ENCODE measurements at regions not wholly inside any gene's neighbourhood (a gene's known extent, or its start where the extent isn't known, plus 50 kb on each side); places are given as distances from the start of the nearest gene placed in this dataset.

DNA sequence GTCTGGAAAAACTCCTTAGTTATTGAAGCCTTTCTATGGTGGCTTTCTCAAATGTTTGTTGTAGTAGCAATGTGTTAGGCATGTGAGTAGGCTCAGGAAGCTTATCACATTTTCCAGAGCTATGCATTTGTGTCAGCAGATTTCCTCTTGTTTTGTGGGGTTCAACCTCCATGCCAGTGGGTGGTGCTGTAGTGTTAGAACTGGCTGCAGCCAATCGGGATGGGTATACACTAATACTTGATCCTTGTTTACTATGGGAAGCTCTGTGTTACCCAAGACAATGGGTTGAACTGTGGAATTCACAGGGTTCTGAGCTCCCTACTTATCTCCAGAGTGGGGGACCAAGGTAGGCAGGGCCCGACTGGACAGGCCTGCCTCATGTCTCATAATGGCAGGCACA, 348.5 kb upstream of the ADAMTS5 start:
- Histone ChIP-seq H3K36me3 (ENCODE audit: control insufficient read depth, insufficient read depth, low read length) (no peaks in the 10 kb centered on the region), H3K4me3 (replicated peaks; ENCODE audit: low read depth, low read length) (no peak overlapping the region), H3K27me3 (replicated peaks; ENCODE audit: control insufficient read depth, insufficient read depth, low read length) (no peaks in the 10 kb centered on the region)
- DNase-seq (ENCODE audit: extremely low read depth, insufficient read length): no peak
- TF ChIP-seq, protein P1, sequence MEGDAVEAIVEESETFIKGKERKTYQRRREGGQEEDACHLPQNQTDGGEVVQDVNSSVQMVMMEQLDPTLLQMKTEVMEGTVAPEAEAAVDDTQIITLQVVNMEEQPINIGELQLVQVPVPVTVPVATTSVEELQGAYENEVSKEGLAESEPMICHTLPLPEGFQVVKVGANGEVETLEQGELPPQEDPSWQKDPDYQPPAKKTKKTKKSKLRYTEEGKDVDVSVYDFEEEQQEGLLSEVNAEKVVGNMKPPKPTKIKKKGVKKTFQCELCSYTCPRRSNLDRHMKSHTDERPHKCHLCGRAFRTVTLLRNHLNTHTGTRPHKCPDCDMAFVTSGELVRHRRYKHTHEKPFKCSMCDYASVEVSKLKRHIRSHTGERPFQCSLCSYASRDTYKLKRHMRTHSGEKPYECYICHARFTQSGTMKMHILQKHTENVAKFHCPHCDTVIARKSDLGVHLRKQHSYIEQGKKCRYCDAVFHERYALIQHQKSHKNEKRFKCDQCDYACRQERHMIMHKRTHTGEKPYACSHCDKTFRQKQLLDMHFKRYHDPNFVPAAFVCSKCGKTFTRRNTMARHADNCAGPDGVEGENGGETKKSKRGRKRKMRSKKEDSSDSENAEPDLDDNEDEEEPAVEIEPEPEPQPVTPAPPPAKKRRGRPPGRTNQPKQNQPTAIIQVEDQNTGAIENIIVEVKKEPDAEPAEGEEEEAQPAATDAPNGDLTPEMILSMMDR (IDR thresholded peaks at IDR 0.05; ENCODE audit: insufficient read depth, low read length, poor library complexity, severe bottlenecking): no peak

DNA sequence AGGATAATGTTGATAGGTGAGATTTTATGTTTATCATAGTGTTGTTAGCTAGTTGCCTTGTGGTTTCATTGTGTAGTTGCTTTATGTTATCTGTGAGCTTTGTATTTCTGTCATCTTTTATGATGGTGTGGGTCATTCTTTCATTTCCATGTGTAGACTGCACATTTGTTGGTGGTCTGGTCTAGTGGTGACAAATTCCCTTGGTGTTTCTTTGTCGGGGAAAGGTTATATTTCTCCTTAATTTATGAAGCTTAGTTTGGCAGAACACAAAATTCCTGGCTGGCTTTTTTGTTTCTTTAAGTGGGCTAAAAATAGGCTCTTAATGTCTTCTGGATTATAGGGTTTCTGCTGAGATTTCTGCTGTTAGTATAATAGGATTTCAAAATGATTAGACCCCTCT, 347.2 kb upstream of the ADAMTS5 start:
- TF ChIP-seq, protein P1 (IDR thresholded peaks at IDR 0.05; ENCODE audit: insufficient read depth, low read length, poor library complexity, severe bottlenecking): no peak
- no peaks in the 10 kb centered on the region for H3K36me3 ChIP-seq (ENCODE audit: control insufficient read depth, insufficient read depth, low read length)
- no peaks in the 10 kb centered on the region for H3K27me3 ChIP-seq (replicated peaks; ENCODE audit: control insufficient read depth, insufficient read depth, low read length)
- no peak for DNase-seq (ENCODE audit: extremely low read depth, insufficient read length)
- no peak overlapping the region for H3K4me3 ChIP-seq (replicated peaks; ENCODE audit: low read depth, low read length)

DNA sequence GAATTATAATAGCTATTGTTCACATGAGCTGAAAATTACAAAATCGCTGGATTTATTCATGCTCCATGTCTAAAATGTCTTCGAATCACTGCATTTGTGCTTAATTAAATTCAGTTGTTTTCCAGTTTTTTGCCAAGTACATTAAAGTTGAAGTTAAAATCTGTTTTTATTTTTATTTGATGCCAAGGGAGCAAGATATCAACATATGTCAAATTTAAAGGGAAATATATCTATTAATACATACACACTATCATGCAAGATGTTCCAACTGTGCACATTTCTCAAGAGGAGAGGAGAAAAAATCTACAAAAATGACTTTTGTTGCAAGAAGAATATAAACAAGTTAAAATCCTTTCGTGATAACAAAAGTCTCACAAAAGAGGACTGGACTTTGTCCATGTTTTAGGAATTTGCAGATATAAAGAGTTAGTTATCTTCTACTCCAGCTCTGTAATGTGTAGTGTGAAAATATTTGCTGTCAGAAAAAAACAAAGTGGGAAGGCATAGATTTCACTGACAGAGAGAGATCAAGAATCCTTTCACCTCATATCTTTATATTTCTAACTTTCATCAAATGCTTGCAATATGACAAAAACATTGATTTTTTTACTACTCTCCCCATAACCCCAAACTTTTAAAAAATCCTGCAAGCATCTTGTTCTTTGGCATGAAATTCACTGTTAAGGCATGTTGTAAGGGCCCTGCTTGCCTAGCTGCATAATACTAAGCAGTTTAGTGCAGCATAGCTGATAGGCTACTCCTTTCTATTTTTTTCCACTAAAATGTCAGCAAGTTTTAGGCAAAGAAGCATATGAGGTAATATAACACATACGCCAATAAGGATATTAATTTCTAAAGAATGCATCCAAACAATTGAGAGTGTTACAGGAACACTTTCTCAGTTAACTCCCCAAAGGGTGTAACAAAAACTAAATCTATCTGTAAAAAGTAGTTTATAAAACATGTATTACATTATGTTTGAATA, 340.2 kb upstream of the ADAMTS5 start:
- no peak for DNase-seq (ENCODE audit: extremely low read depth, insufficient read length)
- TF ChIP-seq, protein P1 (IDR thresholded peaks at IDR 0.05; ENCODE audit: insufficient read depth, low read length, poor library complexity, severe bottlenecking): no peak
- Histone ChIP-seq H3K27me3 (replicated peaks; ENCODE audit: control insufficient read depth, insufficient read depth, low read length) (no peaks in the 10 kb centered on the region), H3K36me3 (ENCODE audit: control insufficient read depth, insufficient read depth, low read length) (no peaks in the 10 kb centered on the region), H3K4me3 (replicated peaks; ENCODE audit: low read depth, low read length) (no peak overlapping the region)

DNA sequence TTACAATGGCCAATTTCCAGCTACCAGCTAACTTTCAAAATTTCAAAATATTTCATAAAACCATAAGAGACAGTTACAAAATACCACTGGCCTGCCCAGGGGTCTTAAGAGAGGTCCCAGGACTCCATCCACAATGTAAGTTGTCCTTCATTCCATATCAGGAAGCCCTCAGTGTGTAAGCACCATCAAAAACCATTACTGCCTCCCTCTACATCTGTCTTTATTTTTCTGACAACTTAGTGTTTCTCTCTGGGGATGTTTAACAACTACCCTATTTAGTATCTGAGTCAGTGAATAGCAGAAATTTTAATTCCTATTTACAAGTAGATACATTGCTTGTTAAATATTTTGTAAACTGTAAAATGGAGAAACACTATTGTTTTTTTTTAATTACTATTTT, 339.3 kb upstream of the ADAMTS5 start:
- Histone ChIP-seq H3K4me3 (replicated peaks; ENCODE audit: low read depth, low read length) (no peak overlapping the region), H3K36me3 (ENCODE audit: control insufficient read depth, insufficient read depth, low read length) (no peaks in the 10 kb centered on the region), H3K27me3 (replicated peaks; ENCODE audit: control insufficient read depth, insufficient read depth, low read length) (no peaks in the 10 kb centered on the region)
- no peak for DNase-seq (ENCODE audit: extremely low read depth, insufficient read length)
- TF ChIP-seq, protein P1 (IDR thresholded peaks at IDR 0.05; ENCODE audit: insufficient read depth, low read length, poor library complexity, severe bottlenecking): no peak

DNA sequence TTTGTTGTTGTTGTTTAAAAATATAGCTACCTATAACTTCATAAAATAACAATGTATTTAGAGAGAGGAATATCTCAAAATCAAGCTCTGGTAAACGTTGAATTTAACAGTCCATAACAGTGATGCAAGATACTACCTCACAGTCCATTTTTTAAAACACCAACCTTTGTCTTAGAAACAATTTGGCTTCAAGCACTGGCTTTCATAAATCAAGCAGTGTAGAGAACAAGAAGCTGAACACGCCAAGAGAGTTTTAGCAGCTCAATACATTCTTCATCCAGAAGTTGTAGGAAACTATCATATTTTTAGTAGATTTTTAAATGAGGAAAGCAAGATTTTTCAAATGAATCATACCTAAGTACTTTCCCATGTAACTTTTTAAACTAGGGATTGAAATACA, 334.3 kb upstream of the ADAMTS5 start:
- H3K4me3 ChIP-seq (replicated peaks; ENCODE audit: low read depth, low read length): no peak overlapping the region
- TF ChIP-seq, protein P1 (IDR thresholded peaks at IDR 0.05; ENCODE audit: insufficient read depth, low read length, poor library complexity, severe bottlenecking): no peak
- H3K27me3 ChIP-seq (replicated peaks; ENCODE audit: control insufficient read depth, insufficient read depth, low read length): no peaks in the 10 kb centered on the region
- DNase-seq (ENCODE audit: extremely low read depth, insufficient read length): no peak
- H3K36me3 ChIP-seq (ENCODE audit: control insufficient read depth, insufficient read depth, low read length): no peaks in the 10 kb centered on the region
